HepG2 (cell line): ENCODE measurements at regions not wholly inside any gene's neighbourhood (a gene's known extent, or its start where the extent isn't known, plus 50 kb on each side); places are given as distances from the start of the nearest gene placed in this dataset.

Experiments used
- ATAC-seq: fragments of 200-7000 bp; cut with Tn5 transposase; 3 replicates; pipeline ENCODE4 v1.9.1; 2020; ENCODE audit warnings: mild to moderate bottlenecking, moderate library complexity
- BruUV-seq: library from RNA; stranded (reverse); fragments of 400-500 nt; replicated peaks from 2 replicates; lab custom pipeline; 2021; lab: Mats Ljungman, UMichigan
- CTCF ChIA-PET: fragments of 300-600 bp; formaldehyde crosslinking; extraction: SDS; loops from one replicate; lab custom pipeline; 2021; ENCODE audit warnings: low total read pairs, inconsistent platforms, low intra/inter-chr PET ratio; lab: Yijun Ruan, JAX
- POLR2A ChIA-PET: fragments of 350-600 bp; sonication (Branson Sonifier 250); formaldehyde crosslinking; loops from one replicate; lab custom pipeline; 2020; ENCODE audit warnings: antibody characterized with exemption, inconsistent platforms; lab: Yijun Ruan, JAX
- DNase-seq: peaks from one replicate; pipeline ENCODE4 v3.0.0-alpha.2; 2015; ENCODE audit warnings: low spot score
- FAIRE-seq: peaks from 3 replicates; lab custom pipeline; 2011; peaks lifted over from hg19 to GRCh38; lab: Jason Lieb, UNC
- H2AFZ ChIP-seq: one replicate; pipeline ENCODE4 v1.6.1; 2011; ENCODE audit warnings: low read length, inconsistent platforms
- H3K27ac ChIP-seq: fragments of 300-600 bp; 3 replicates; pipeline ENCODE4 v1.8.0; 2011; ENCODE audit warnings: mixed run types, mild to moderate bottlenecking, mixed read lengths, low read length, inconsistent platforms; ENCODE audit not compliant: insufficient read depth; ENCODE audit errors: extremely low read length
- H3K27me3 ChIP-seq, 2 experiments: fragments of 200-600 bp in 1 of 2; 2 replicates in 1 of 2; 3 replicates in 1 of 2; pipeline versions ENCODE4 v1.6.0 to v1.8.0; 2011; ENCODE audit warnings: low read length in 2 of 2, mild to moderate bottlenecking in 2 of 2, moderate library complexity in 2 of 2, inconsistent platforms in 1 of 2; ENCODE audit not compliant: insufficient read depth in 2 of 2, control insufficient read depth in 1 of 2
- H3K36me3 ChIP-seq, 2 experiments: fragments of 200-600 bp in 1 of 2; replicated peaks in 1 of 2; 2 replicates in 1 of 2; 3 replicates in 1 of 2; pipeline versions ENCODE4 v1.5.1 to v1.8.0; 2011; ENCODE audit warnings: low read length in 2 of 2, inconsistent platforms in 1 of 2; ENCODE audit not compliant: insufficient read depth in 2 of 2, control insufficient read depth in 1 of 2
- H3K4me1 ChIP-seq: 2 replicates; pipeline ENCODE4 v1.5.1; 2012; ENCODE audit warnings: low read length, inconsistent platforms; ENCODE audit not compliant: insufficient read depth
- H3K4me2 ChIP-seq: 2 replicates; pipeline ENCODE4 v1.6.0; 2011; ENCODE audit warnings: low read depth, low read length, inconsistent platforms
- H3K4me3 ChIP-seq, 3 experiments: fragments of 200-600 bp in 1 of 3; sonication (generic), shearing (Covaris generic) in 1 of 3; replicated peaks in 1 of 3; 2 replicates each; pipeline ENCODE4 v1.5.1; 2011 to 2016; ENCODE audit warnings: low read length in 3 of 3, inconsistent platforms in 2 of 3, low read depth in 2 of 3, mild to moderate bottlenecking in 2 of 3, control low read depth in 1 of 3, mixed read lengths in 1 of 3; ENCODE audit not compliant: insufficient read depth in 1 of 3
- H3K79me2 ChIP-seq: one replicate; pipeline ENCODE4 v1.6.1; 2011; ENCODE audit warnings: low read length, inconsistent platforms; ENCODE audit not compliant: insufficient read depth
- H3K9ac ChIP-seq: 2 replicates; pipeline ENCODE4 v1.6.0; 2011; ENCODE audit warnings: mild to moderate bottlenecking, low read depth, low read length, inconsistent platforms; ENCODE audit not compliant: insufficient read depth
- H3K9me3 ChIP-seq: 2 replicates; pipeline ENCODE4 v1.5.1; 2012; ENCODE audit warnings: mild to moderate bottlenecking, low read length
- H4K20me1 ChIP-seq: 2 replicates; pipeline ENCODE4 v1.6.0; 2011; ENCODE audit warnings: inconsistent platforms, mild to moderate bottlenecking, low read length, moderate library complexity; ENCODE audit not compliant: insufficient read depth
- HNF4A ChIP-seq: sonication (generic); formaldehyde crosslinking; IDR thresholded peaks from 2 replicates; pipeline ENCODE4 v1.4.0; 2020; ENCODE audit warnings: missing genetic modification reagents
- JUND ChIP-seq: sonication (generic); formaldehyde crosslinking; IDR thresholded peaks from 2 replicates; pipeline ENCODE4 v1.8.0; 2022; ENCODE audit warnings: mild to moderate bottlenecking, missing genetic modification reagents
- PPARG ChIP-seq: conservative IDR thresholded peaks from 2 replicates; pipeline ENCODE4 v1.6.1; 2016; ENCODE audit warnings: missing biosample characterization, missing genetic modification reagents
- WGBS: methylation state at CpG from one replicate; pipeline ENCODE4 v1.1.6; 2017; ENCODE audit warnings: low lambda C conversion rate; 5-methylcytosine and 5-hydroxymethylcytosine counted together
- in situ Hi-C: cut with HindIII; loops from 2 replicates; pipeline ENCODE4 v1.10.0; 2017; ENCODE audit warnings: low pct_unique_long_range_greater_than_20kb; ENCODE audit not compliant: extremely low pct_ligation_motif_present
- intact Hi-C: fragments of 100-400 bp; cut with micrococcal nuclease; formaldehyde crosslinking; loops from one replicate; pipeline ENCODE4 v1.10.0; 2022; ENCODE audit not compliant: unreplicated experiment
- TF ChIP-seq, protein P1 (sequence below): sonication (generic); formaldehyde crosslinking; IDR thresholded peaks from 2 replicates; pipeline ENCODE4 v1.4.0; 2020; ENCODE audit warnings: missing genetic modification reagents
- TF ChIP-seq, protein P2 (sequence below): IDR thresholded peaks from 2 replicates; pipeline ENCODE4 v1.6.1; 2016; ENCODE audit warnings: low read depth, missing genetic modification reagents, missing compliant biosample characterization

GRCh38 chr16:76913046-76913445, 277.9 kb upstream of the MON1B start (continued):
- TF ChIP-seq, protein P1, sequence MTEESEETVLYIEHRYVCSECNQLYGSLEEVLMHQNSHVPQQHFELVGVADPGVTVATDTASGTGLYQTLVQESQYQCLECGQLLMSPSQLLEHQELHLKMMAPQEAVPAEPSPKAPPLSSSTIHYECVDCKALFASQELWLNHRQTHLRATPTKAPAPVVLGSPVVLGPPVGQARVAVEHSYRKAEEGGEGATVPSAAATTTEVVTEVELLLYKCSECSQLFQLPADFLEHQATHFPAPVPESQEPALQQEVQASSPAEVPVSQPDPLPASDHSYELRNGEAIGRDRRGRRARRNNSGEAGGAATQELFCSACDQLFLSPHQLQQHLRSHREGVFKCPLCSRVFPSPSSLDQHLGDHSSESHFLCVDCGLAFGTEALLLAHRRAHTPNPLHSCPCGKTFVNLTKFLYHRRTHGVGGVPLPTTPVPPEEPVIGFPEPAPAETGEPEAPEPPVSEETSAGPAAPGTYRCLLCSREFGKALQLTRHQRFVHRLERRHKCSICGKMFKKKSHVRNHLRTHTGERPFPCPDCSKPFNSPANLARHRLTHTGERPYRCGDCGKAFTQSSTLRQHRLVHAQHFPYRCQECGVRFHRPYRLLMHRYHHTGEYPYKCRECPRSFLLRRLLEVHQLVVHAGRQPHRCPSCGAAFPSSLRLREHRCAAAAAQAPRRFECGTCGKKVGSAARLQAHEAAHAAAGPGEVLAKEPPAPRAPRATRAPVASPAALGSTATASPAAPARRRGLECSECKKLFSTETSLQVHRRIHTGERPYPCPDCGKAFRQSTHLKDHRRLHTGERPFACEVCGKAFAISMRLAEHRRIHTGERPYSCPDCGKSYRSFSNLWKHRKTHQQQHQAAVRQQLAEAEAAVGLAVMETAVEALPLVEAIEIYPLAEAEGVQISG (CRISPR knock-in tag): no peak

GRCh38 chr16:76926042-76926441, 264.9 kb upstream of the MON1B start:
- ChIA-PET POLR2A (no interaction called here), CTCF (no interaction called here)
- Histone ChIP-seq H3K9ac (no peak overlapping the region), H3K4me2 (no peak overlapping the region), H3K36me3 (no peaks in the 10 kb centered on the region), H3K79me2 (no peaks in the 10 kb centered on the region), H3K27ac (no peak overlapping the region), H3K9me3 (peaks cover 6% of the 10 kb centered on the region; the same call in 1 of the 2 replicates), H3K4me1 (peaks cover 7% of the 10 kb centered on the region; the same call in 1 of the 2 replicates), H3K27me3 (no peaks in the 10 kb centered on the region), H3K4me3 (no peak overlapping the region), H4K20me1 (no peaks in the 10 kb centered on the region), H2AFZ (no peak overlapping the region)
- intact Hi-C loops: no loop called here
- BruUV-seq: no TSS peak
- peak; percentile 27; the same call in 1 of the 2 replicates for TF ChIP-seq HNF4A
- TF ChIP-seq PPARG (CRISPR knock-in tag): 0 out of 2 replicates have a peak, but pooled peaks have one; percentile 16
- no peak for TF ChIP-seq JUND (CRISPR knock-in tag)
- TF ChIP-seq, protein P2, sequence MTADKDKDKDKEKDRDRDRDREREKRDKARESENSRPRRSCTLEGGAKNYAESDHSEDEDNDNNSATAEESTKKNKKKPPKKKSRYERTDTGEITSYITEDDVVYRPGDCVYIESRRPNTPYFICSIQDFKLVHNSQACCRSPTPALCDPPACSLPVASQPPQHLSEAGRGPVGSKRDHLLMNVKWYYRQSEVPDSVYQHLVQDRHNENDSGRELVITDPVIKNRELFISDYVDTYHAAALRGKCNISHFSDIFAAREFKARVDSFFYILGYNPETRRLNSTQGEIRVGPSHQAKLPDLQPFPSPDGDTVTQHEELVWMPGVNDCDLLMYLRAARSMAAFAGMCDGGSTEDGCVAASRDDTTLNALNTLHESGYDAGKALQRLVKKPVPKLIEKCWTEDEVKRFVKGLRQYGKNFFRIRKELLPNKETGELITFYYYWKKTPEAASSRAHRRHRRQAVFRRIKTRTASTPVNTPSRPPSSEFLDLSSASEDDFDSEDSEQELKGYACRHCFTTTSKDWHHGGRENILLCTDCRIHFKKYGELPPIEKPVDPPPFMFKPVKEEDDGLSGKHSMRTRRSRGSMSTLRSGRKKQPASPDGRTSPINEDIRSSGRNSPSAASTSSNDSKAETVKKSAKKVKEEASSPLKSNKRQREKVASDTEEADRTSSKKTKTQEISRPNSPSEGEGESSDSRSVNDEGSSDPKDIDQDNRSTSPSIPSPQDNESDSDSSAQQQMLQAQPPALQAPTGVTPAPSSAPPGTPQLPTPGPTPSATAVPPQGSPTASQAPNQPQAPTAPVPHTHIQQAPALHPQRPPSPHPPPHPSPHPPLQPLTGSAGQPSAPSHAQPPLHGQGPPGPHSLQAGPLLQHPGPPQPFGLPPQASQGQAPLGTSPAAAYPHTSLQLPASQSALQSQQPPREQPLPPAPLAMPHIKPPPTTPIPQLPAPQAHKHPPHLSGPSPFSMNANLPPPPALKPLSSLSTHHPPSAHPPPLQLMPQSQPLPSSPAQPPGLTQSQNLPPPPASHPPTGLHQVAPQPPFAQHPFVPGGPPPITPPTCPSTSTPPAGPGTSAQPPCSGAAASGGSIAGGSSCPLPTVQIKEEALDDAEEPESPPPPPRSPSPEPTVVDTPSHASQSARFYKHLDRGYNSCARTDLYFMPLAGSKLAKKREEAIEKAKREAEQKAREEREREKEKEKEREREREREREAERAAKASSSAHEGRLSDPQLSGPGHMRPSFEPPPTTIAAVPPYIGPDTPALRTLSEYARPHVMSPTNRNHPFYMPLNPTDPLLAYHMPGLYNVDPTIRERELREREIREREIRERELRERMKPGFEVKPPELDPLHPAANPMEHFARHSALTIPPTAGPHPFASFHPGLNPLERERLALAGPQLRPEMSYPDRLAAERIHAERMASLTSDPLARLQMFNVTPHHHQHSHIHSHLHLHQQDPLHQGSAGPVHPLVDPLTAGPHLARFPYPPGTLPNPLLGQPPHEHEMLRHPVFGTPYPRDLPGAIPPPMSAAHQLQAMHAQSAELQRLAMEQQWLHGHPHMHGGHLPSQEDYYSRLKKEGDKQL (CRISPR knock-in tag): no peak
- WGBS: 2% methylated on average over 2 of the region's 2 CpGs
- in situ Hi-C loops: no loop called here
- ATAC-seq: peak; percentile 84
- no peak for DNase-seq
- no peak for FAIRE-seq
